PC-3 (cell line): ENCODE measurements at regions not wholly inside any gene's neighbourhood (a gene's known extent, or its start where the extent isn't known, plus 50 kb on each side); places are given as distances from the start of the nearest gene placed in this dataset.

Experiments used
- ATAC-seq: fragments of 200-7000 bp; cut with Tn5 transposase; 2 replicates; pipeline ENCODE4 v1.9.1; 2020; ENCODE audit warnings: mild to moderate bottlenecking, moderate library complexity
- BruUV-seq: library from RNA; stranded (reverse); fragments of 400-500 nt; replicated peaks from 2 replicates; lab custom pipeline; 2021; lab: Mats Ljungman, UMichigan
- CTCF ChIA-PET: fragments of 300-600 bp; sonication (Branson Sonifier 250); formaldehyde crosslinking; loops from one replicate; lab custom pipeline; 2022; ENCODE audit warnings: antibody characterized with exemption; lab: Charles Lee
- POLR2A ChIA-PET: fragments of 300-600 bp; sonication (Branson Sonifier 250); formaldehyde crosslinking; loops from one replicate; lab custom pipeline; 2022; ENCODE audit warnings: antibody characterized with exemption; ENCODE audit not compliant: unreplicated experiment; lab: Charles Lee
- DNase-seq: peaks from one replicate; pipeline ENCODE4 v3.0.0-alpha.2; 2015
- H2AFZ ChIP-seq: fragments of 300-600 bp; sonication (generic); 2 replicates; pipeline ENCODE4 v1.6.0; 2016; ENCODE audit warnings: antibody characterized with exemption, low read length
- H3F3A ChIP-seq: fragments of 300-600 bp; sonication (generic); one replicate; pipeline ENCODE4 v1.6.0; 2017; ENCODE audit warnings: antibody characterized with exemption, low read length, control low read depth, mild to moderate bottlenecking; ENCODE audit not compliant: unreplicated experiment
- H3K27ac ChIP-seq: fragments of 300-600 bp; sonication (generic); 2 replicates; pipeline ENCODE4 v1.5.1; 2016; ENCODE audit warnings: mild to moderate bottlenecking, low read length
- H3K27me3 ChIP-seq: fragments of 300-600 bp; sonication (generic); 2 replicates; pipeline ENCODE4 v1.6.1; 2016; ENCODE audit warnings: low read length, mixed read lengths
- H3K36me3 ChIP-seq: fragments of 300-600 bp; sonication (generic); 2 replicates; pipeline ENCODE4 v1.6.1; 2016; ENCODE audit warnings: low read depth, mixed run types, low read length, mixed read lengths
- H3K4me1 ChIP-seq: fragments of 300-600 bp; sonication (generic); 2 replicates; pipeline ENCODE4 v1.5.1; 2016; ENCODE audit warnings: low read length; ENCODE audit not compliant: insufficient read depth
- H3K4me2 ChIP-seq: fragments of 300-600 bp; sonication (generic); 2 replicates; pipeline ENCODE4 v1.6.0; 2016; ENCODE audit warnings: low read length
- H3K4me3 ChIP-seq: fragments of 300-600 bp; sonication (generic); 2 replicates; pipeline ENCODE4 v1.5.1; 2016; ENCODE audit warnings: mild to moderate bottlenecking, low read length, mixed read lengths
- H3K79me2 ChIP-seq: fragments of 300-600 bp; sonication (generic); 2 replicates; pipeline ENCODE4 v1.6.1; 2017; ENCODE audit warnings: low read length, mixed read lengths
- H3K9ac ChIP-seq: fragments of 300-600 bp; sonication (generic); 2 replicates; pipeline ENCODE4 v1.6.0; 2016; ENCODE audit warnings: mild to moderate bottlenecking, low read length
- H3K9me2 ChIP-seq: fragments of 300-600 bp; sonication (generic); replicated peaks from 2 replicates; pipeline ENCODE4 v1.6.1; 2016; ENCODE audit warnings: mixed run types, low read length, mixed read lengths
- H3K9me3 ChIP-seq: fragments of 300-600 bp; sonication (generic); 2 replicates; pipeline ENCODE4 v1.6.1; 2016; ENCODE audit warnings: low read length, mixed read lengths
- H4K20me1 ChIP-seq: fragments of 300-600 bp; sonication (generic); 2 replicates; pipeline ENCODE4 v1.6.1; 2016; ENCODE audit warnings: low read length, mixed read lengths
- CTCF ChIP-seq: fragments of 300-600 bp; sonication (generic); conservative IDR thresholded peaks from 2 replicates; pipeline ENCODE4 v1.5.1; 2017; ENCODE audit warnings: antibody characterized with exemption, low read depth, mild to moderate bottlenecking, low read length
- EZH2 ChIP-seq: fragments of 300-600 bp; sonication (generic); IDR thresholded peaks from one replicate; pipeline ENCODE4 v1.6.1; 2017; ENCODE audit warnings: antibody characterized with exemption, mild to moderate bottlenecking, low read length; ENCODE audit not compliant: unreplicated experiment
- EZH2phosphoT487 ChIP-seq: fragments of 300-600 bp; sonication (generic); IDR thresholded peaks from 2 replicates; pipeline ENCODE4 v1.6.1; 2018; ENCODE audit warnings: mild to moderate bottlenecking, antibody characterized with exemption, low read length, borderline replicate concordance
- intact Hi-C: fragments of 100-400 bp; cut with micrococcal nuclease; formaldehyde crosslinking; loops from 2 replicates; pipeline ENCODE4 v1.9.0; 2023

GRCh38 chr11:116466801-116467200 lies 306.0 kb downstream of the BUD13 start:
- Histone ChIP-seq H3K9ac (no peak overlapping the region), H3K9me3 (no peaks in the 10 kb centered on the region), H3K4me1 (no peaks in the 10 kb centered on the region), H4K20me1 (no peaks in the 10 kb centered on the region), H2AFZ (no peak overlapping the region), H3F3A (no peaks in the 10 kb centered on the region), H3K79me2 (no peaks in the 10 kb centered on the region), H3K27me3 (peaks cover 17% of the 10 kb centered on the region; the same call in 1 of the 2 replicates), H3K4me3 (no peak overlapping the region), H3K4me2 (no peak overlapping the region), H3K27ac (no peak overlapping the region), H3K9me2 (no peaks in the 10 kb centered on the region), H3K36me3 (no peaks in the 10 kb centered on the region)
- intact Hi-C loops: no loop called here
- ATAC-seq: no peak
- CTCF ChIA-PET: no interaction called here
- TF ChIP-seq EZH2phosphoT487 (no peak), CTCF (no peak), EZH2 (no peak)
- DNase-seq: no peak
- POLR2A ChIA-PET: no interaction called here
- no TSS peak for BruUV-seq

- TF ChIP-seq EZH2phosphoT487 (no peak), EZH2 (no peak), CTCF (no peak)
- Histone ChIP-seq H4K20me1 (no peaks in the 10 kb centered on the region), H2AFZ (no peak overlapping the region), H3K79me2 (no peaks in the 10 kb centered on the region), H3K4me3 (no peak overlapping the region), H3K9ac (no peak overlapping the region), H3K9me3 (no peaks in the 10 kb centered on the region), H3K36me3 (no peaks in the 10 kb centered on the region), H3K27ac (no peak overlapping the region), H3K27me3 (peaks cover 20% of the 10 kb centered on the region; the same call in 1 of the 2 replicates), H3K4me2 (no peak overlapping the region), H3K4me1 (no peaks in the 10 kb centered on the region), H3K9me2 (no peaks in the 10 kb centered on the region), H3F3A (no peaks in the 10 kb centered on the region)
- no peak for ATAC-seq
- BruUV-seq: no TSS peak
- ChIA-PET CTCF (no interaction called here), POLR2A (no interaction called here)
- intact Hi-C loops: no loop called here
- DNase-seq: no peak
Measured at GRCh38 chr11:116466191-116466590, 306.6 kb downstream of the BUD13 start.

GRCh38 chr11:116465056-116465455 lies 307.7 kb downstream of the BUD13 start:
- no peak for DNase-seq
- H3K9ac ChIP-seq: no peak overlapping the region
- POLR2A ChIA-PET: no interaction called here
- H3F3A ChIP-seq: no peaks in the 10 kb centered on the region
- no peaks in the 10 kb centered on the region for H3K79me2 ChIP-seq
- H3K4me2 ChIP-seq: no peak overlapping the region
- H3K4me1 ChIP-seq: no peaks in the 10 kb centered on the region
- CTCF ChIA-PET: no interaction called here
- H2AFZ ChIP-seq: no peak overlapping the region
- H4K20me1 ChIP-seq: no peaks in the 10 kb centered on the region
- no peak for TF ChIP-seq CTCF
- no peak for TF ChIP-seq EZH2phosphoT487
- intact Hi-C loops: no loop called here
- no peak overlapping the region for H3K4me3 ChIP-seq
- no peak overlapping the region for H3K27ac ChIP-seq
- H3K27me3 ChIP-seq: peaks cover 26% of the 10 kb centered on the region
- no peaks in the 10 kb centered on the region for H3K36me3 ChIP-seq
- no peaks in the 10 kb centered on the region for H3K9me3 ChIP-seq
- no peaks in the 10 kb centered on the region for H3K9me2 ChIP-seq
- no TSS peak for BruUV-seq
- no peak for ATAC-seq
